Vagina (tissue), 2 donors: ENCODE measurements at regions not wholly inside any gene's neighbourhood (a gene's known extent, or its start where the extent isn't known, plus 50 kb on each side); places are given as distances from the start of the nearest gene placed in this dataset.
"Not testable (repeated sequence)": the region's sequence is repeated elsewhere in the genome, so short reads cannot be mapped to it uniquely, and the experiment has no call there.

ENCODE experiments used
- DNase-seq, 2 donors: peaks; one replicate each; pipeline ENCODE4 v3.0.0-alpha.2; 2017; ENCODE audit errors: extremely low spot score in 2 of 2
- H3K27ac ChIP-seq: fragments of 200-600 bp; sonication (generic); one replicate; pipeline ENCODE4 v1.5.1; 2019
- H3K27me3 ChIP-seq: fragments of 200-600 bp; sonication (generic); one replicate; pipeline ENCODE4 v1.5.1; 2019
- H3K36me3 ChIP-seq, 2 donors: fragments of 200-600 bp; sonication (generic); one replicate each; pipeline ENCODE4 v1.5.1; 2017 to 2019
- H3K4me1 ChIP-seq: fragments of 200-600 bp; sonication (generic); one replicate; pipeline ENCODE4 v1.5.1; 2019
- H3K4me3 ChIP-seq, 2 donors: fragments of 200-600 bp; sonication (generic); 1 replicate in 1 of 2; 2 replicates in 1 of 2; pipeline ENCODE4 v1.5.1; 2016 to 2019
- H3K9me3 ChIP-seq: fragments of 200-600 bp; sonication (generic); one replicate; pipeline ENCODE4 v1.5.1; 2019
- CTCF ChIP-seq, 3 experiments: fragments of 450-650 bp in 2 of 3; fragments of 200-600 bp in 1 of 3; sonication (generic) in 1 of 3; IDR thresholded peaks; one replicate each; pipeline ENCODE4 v1.5.1; 2017 to 2019; ENCODE audit warnings: antibody characterized with exemption in 3 of 3, mild to moderate bottlenecking in 2 of 3, moderate library complexity in 2 of 3
- POLR2A ChIP-seq, 2 donors: fragments of 450-650 bp; IDR thresholded peaks; one replicate each; pipeline ENCODE4 v1.6.1; 2017; ENCODE audit warnings: antibody characterized with exemption in 2 of 2, mild to moderate bottlenecking in 2 of 2, moderate library complexity in 2 of 2
- POLR2AphosphoS5 ChIP-seq, 2 donors: sonication (generic); formaldehyde crosslinking; IDR thresholded peaks; one replicate each; pipeline ENCODE4 v1.9.0; 2017; ENCODE audit warnings: antibody characterized with exemption in 2 of 2, mild to moderate bottlenecking in 2 of 2, low read depth in 1 of 2; ENCODE audit not compliant: insufficient read depth in 1 of 2
- intact Hi-C: fragments of 100-400 bp; cut with DNase I; formaldehyde crosslinking; loops from one replicate; pipeline ENCODE4 v1.15.1; 2023

- H3K4me3 ChIP-seq = no peak overlapping the region
- H3K4me1 ChIP-seq = no peaks in the 10 kb centered on the region
- no peaks in the 10 kb centered on the region for H3K27me3 ChIP-seq
- no peak for DNase-seq
- H3K27ac ChIP-seq = no peak overlapping the region
- intact Hi-C loops = no loop called here
- H3K36me3 ChIP-seq = no peaks in the 10 kb centered on the region
- H3K9me3 ChIP-seq = no peaks in the 10 kb centered on the region
- TF ChIP-seq POLR2A (IDR thresholded peaks at IDR 0.05) (no peak), POLR2AphosphoS5 (IDR thresholded peaks at IDR 0.05; ENCODE audit: insufficient read depth in 1 of 2, low read depth in 1 of 2) (no peak), CTCF (IDR thresholded peaks at IDR 0.05) (no peak)
Observed at GRCh38 chr13:58698531-58698930, 1067.0 kb downstream of the PCDH17 start.

- Histone ChIP-seq H3K27ac (no peak overlapping the region), H3K4me3 (no peak overlapping the region), H3K36me3 (no peaks in the 10 kb centered on the region), H3K27me3 (no peaks in the 10 kb centered on the region), H3K4me1 (no peaks in the 10 kb centered on the region), H3K9me3 (no peaks in the 10 kb centered on the region)
- intact Hi-C loops = no loop called here
- TF ChIP-seq CTCF (IDR thresholded peaks at IDR 0.05) (no peak), POLR2AphosphoS5 (IDR thresholded peaks at IDR 0.05; ENCODE audit: insufficient read depth in 1 of 2, low read depth in 1 of 2) (no peak), POLR2A (IDR thresholded peaks at IDR 0.05) (no peak)
- no peak for DNase-seq
Observed at GRCh38 chr13:58704953-58705352, 1073.4 kb downstream of the PCDH17 start.

- no peaks in the 10 kb centered on the region for H3K9me3 ChIP-seq
- H3K4me1 ChIP-seq = no peaks in the 10 kb centered on the region
- intact Hi-C loops = no loop called here
- TF ChIP-seq POLR2AphosphoS5 (IDR thresholded peaks at IDR 0.05; ENCODE audit: insufficient read depth in 1 of 2, low read depth in 1 of 2) (no peak), CTCF (IDR thresholded peaks at IDR 0.05) (no peak), POLR2A (IDR thresholded peaks at IDR 0.05) (no peak)
- H3K36me3 ChIP-seq = no peaks in the 10 kb centered on the region
- no peak overlapping the region for H3K27ac ChIP-seq
- no peak overlapping the region for H3K4me3 ChIP-seq
- no peak for DNase-seq
- H3K27me3 ChIP-seq = no peaks in the 10 kb centered on the region
Observed at GRCh38 chr13:58706421-58706820, 1074.9 kb downstream of the PCDH17 start.

- no peaks in the 10 kb centered on the region for H3K27me3 ChIP-seq
- no peak for DNase-seq
- H3K36me3 ChIP-seq = no peaks in the 10 kb centered on the region
- no peaks in the 10 kb centered on the region for H3K9me3 ChIP-seq
- TF ChIP-seq POLR2AphosphoS5 (IDR thresholded peaks at IDR 0.05; ENCODE audit: insufficient read depth in 1 of 2, low read depth in 1 of 2) = no peak
- TF ChIP-seq CTCF (IDR thresholded peaks at IDR 0.05) = no peak
- no peak for TF ChIP-seq POLR2A (IDR thresholded peaks at IDR 0.05)
- intact Hi-C loops = no loop called here
- H3K4me3 ChIP-seq = no peak overlapping the region
- H3K27ac ChIP-seq = no peak overlapping the region
- no peaks in the 10 kb centered on the region for H3K4me1 ChIP-seq
Observed at GRCh38 chr13:58712191-58712590, 1080.6 kb downstream of the PCDH17 start.

GRCh38 chr13:58714016-58714415, 1082.5 kb downstream of the PCDH17 start:
- H3K4me1 ChIP-seq, H3K9me3 ChIP-seq, H3K36me3 ChIP-seq, DNase-seq, H3K27me3 ChIP-seq, H3K4me3 ChIP-seq, intact Hi-C loops, H3K27ac ChIP-seq: not testable (repeated sequence)

- H3K9me3 ChIP-seq = no peaks in the 10 kb centered on the region
- no peak for DNase-seq
- no peak overlapping the region for H3K27ac ChIP-seq
- intact Hi-C loops = no loop called here
- no peaks in the 10 kb centered on the region for H3K36me3 ChIP-seq
- H3K4me1 ChIP-seq = no peaks in the 10 kb centered on the region
- TF ChIP-seq POLR2AphosphoS5 (IDR thresholded peaks at IDR 0.05; ENCODE audit: insufficient read depth in 1 of 2, low read depth in 1 of 2) (no peak), CTCF (IDR thresholded peaks at IDR 0.05) (no peak), POLR2A (IDR thresholded peaks at IDR 0.05) (no peak)
- no peaks in the 10 kb centered on the region for H3K27me3 ChIP-seq
- no peak overlapping the region for H3K4me3 ChIP-seq
Observed at GRCh38 chr13:58721273-58721672, 1089.7 kb downstream of the PCDH17 start.
